NCI-H2227 treated with DMSO at 0.1 percent for 48 hours (cell line): ENCODE measurements at regions not wholly inside any gene's neighbourhood (a gene's known extent, or its start where the extent isn't known, plus 50 kb on each side); places are given as distances from the start of the nearest gene placed in this dataset.
"Not testable (repeated sequence)": the region's sequence is repeated elsewhere in the genome, so short reads cannot be mapped to it uniquely, and the experiment has no call there.

Experiments
- DNase-seq: peaks from one replicate; lab custom pipeline; 2025; lab: John Stamatoyannopoulos, UW

- DNase-seq = not testable (repeated sequence)
Observed at GRCh38 chr6:170213637-170214018, 77.2 kb downstream of the DLL1 start.

GRCh38 chr6:170212956-170213636, 77.8 kb downstream of the DLL1 start:
- no peak for DNase-seq

- no peak for DNase-seq
Observed at GRCh38 chr6:170212051-170212756, 78.7 kb downstream of the DLL1 start.

- DNase-seq = no peak
Observed at GRCh38 chr6:170211404-170212025, 79.4 kb downstream of the DLL1 start.

- no peak for DNase-seq
Observed at GRCh38 chr6:170210651-170211403, 80.1 kb downstream of the DLL1 start.

GRCh38 chr6:170210026-170210390, 80.9 kb downstream of the DLL1 start:
- no peak for DNase-seq

GRCh38 chr6:170209354-170210025, 81.4 kb downstream of the DLL1 start:
- no peak for DNase-seq

GRCh38 chr6:170208651-170209353, 82.1 kb downstream of the DLL1 start:
- no peak for DNase-seq

- DNase-seq = no peak
Observed at GRCh38 chr6:170208182-170208601, 82.7 kb downstream of the DLL1 start.

- no peak for DNase-seq
Observed at GRCh38 chr6:170207586-170208181, 83.2 kb downstream of the DLL1 start.

GRCh38 chr6:170206851-170207431, 83.9 kb downstream of the DLL1 start:
- DNase-seq = no peak

GRCh38 chr6:170206317-170206621, 84.6 kb downstream of the DLL1 start:
- no peak for DNase-seq

GRCh38 chr6:170205534-170206316, 85.2 kb downstream of the DLL1 start:
- no peak for DNase-seq

- no peak for DNase-seq
Observed at GRCh38 chr6:170205126-170205525, 85.8 kb downstream of the DLL1 start.

GRCh38 chr6:170203212-170203611, 87.7 kb downstream of the DLL1 start:
- no peak for DNase-seq

- no peak for DNase-seq
Observed at GRCh38 chr6:170202416-170203135, 88.3 kb downstream of the DLL1 start.

GRCh38 chr6:170201361-170201760, 89.5 kb downstream of the DLL1 start:
- DNase-seq = no peak

GRCh38 chr6:170200458-170200891, 90.4 kb downstream of the DLL1 start:
- no peak for DNase-seq

- no peak for DNase-seq
Observed at GRCh38 chr6:170199716-170200115, 91.2 kb downstream of the DLL1 start.
